Aorta (tissue), 5 donors: ENCODE measurements at regions not wholly inside any gene's neighbourhood (a gene's known extent, or its start where the extent isn't known, plus 50 kb on each side); places are given as distances from the start of the nearest gene placed in this dataset.
"Not testable (repeated sequence)": the region's sequence is repeated elsewhere in the genome, so short reads cannot be mapped to it uniquely, and the experiment has no call there.

Experiments
- ATAC-seq: fragments of 200-7000 bp; cut with Tn5 transposase; one replicate; pipeline ENCODE4 v1.9.1; 2022; ENCODE audit warnings: moderate library complexity; ENCODE audit not compliant: low FRiP score
- DNase-seq, 2 donors: peaks; one replicate each; pipeline ENCODE4 v3.0.0-alpha.2; 2020
- H3K27ac ChIP-seq, 2 donors: one replicate each; pipeline ENCODE4 v1.5.1; 2013; ENCODE audit warnings: low read length in 2 of 2, mild to moderate bottlenecking in 2 of 2, moderate library complexity in 2 of 2, control low read depth in 1 of 2, inconsistent platforms in 1 of 2, low read depth in 1 of 2
- H3K27me3 ChIP-seq, 2 donors: one replicate each; pipeline ENCODE4 v1.6.1; 2013; ENCODE audit warnings: control low read depth in 1 of 2, low read length in 1 of 2, mild to moderate bottlenecking in 1 of 2, moderate library complexity in 1 of 2; ENCODE audit not compliant: insufficient read depth in 2 of 2, control insufficient read depth in 1 of 2
- H3K36me3 ChIP-seq, 2 donors: one replicate each; pipeline ENCODE4 v1.6.1; 2013; ENCODE audit warnings: control low read depth in 1 of 2, low read length in 1 of 2, mild to moderate bottlenecking in 1 of 2; ENCODE audit not compliant: insufficient read depth in 2 of 2, control insufficient read depth in 1 of 2
- H3K4me1 ChIP-seq, 2 donors: one replicate each; pipeline ENCODE4 v1.6.1; 2013; ENCODE audit warnings: low read length in 2 of 2, control low read depth in 1 of 2, mild to moderate bottlenecking in 1 of 2, moderate library complexity in 1 of 2; ENCODE audit not compliant: insufficient read depth in 2 of 2, control insufficient read depth in 1 of 2
- H3K4me3 ChIP-seq, 2 donors: one replicate each; pipeline ENCODE4 v1.5.1; 2013; ENCODE audit warnings: low read length in 2 of 2, control low read depth in 1 of 2, mild to moderate bottlenecking in 1 of 2
- H3K9me3 ChIP-seq: one replicate; pipeline ENCODE4 v1.6.1; 2013; ENCODE audit warnings: mild to moderate bottlenecking, low read length; ENCODE audit not compliant: control insufficient read depth
- WGBS, 2 donors: extraction: QIAGEN DNeasy Blood & Tissue Kit; methylation state at CpG; one replicate each; pipeline ENCODE4 v1.1.7; 2013; 5-methylcytosine and 5-hydroxymethylcytosine counted together
- intact Hi-C, 2 donors: fragments of 100-400 bp; cut with DNase I; formaldehyde crosslinking; loops; one replicate each; pipeline versions ENCODE4 v1.14.2 to v1.15.0; 2022
- donor health status: healthy with polysubstance abuse.
- donor health status: Bipolar disorder and iron deficiency.
- donor health status: DM: no; HTN: no; CAD: no.
- donor health status: DM: no; HTN: no; CAD: no.
- donor health status: DM: yes; HTN: yes; CAD: no.

DNA sequence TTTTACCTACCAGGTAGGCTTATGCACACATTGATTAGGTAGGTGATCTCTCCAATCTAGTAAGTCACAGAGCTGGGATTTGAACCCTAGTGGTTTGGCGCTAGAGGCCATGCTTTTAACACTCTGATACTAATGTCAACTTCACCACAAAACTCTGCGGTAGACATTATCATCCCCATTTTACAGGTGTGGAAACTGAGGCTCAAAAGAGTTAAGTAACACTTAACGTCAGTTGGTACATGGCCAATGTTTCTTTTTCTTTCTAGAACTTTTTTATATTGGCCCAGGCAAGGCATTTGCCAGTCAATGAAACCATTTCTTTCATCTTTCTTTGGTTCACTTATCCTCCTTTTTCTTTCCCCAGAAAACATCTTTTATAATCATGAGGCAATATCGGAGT lies 95.9 kb upstream of the KIF26B start:
- 92% methylated on average over 4 of the region's 4 CpGs for WGBS, 2 donors
- no peaks in the 10 kb centered on the region for H3K4me1 ChIP-seq
- no peak overlapping the region for H3K4me3 ChIP-seq
- no peaks in the 10 kb centered on the region for H3K27me3 ChIP-seq
- intact Hi-C loops = no loop called here
- peaks cover 0 to 2% of the 10 kb centered on the region in 2 donors for H3K36me3 ChIP-seq
- ATAC-seq (no peak), DNase-seq (no peak)
- H3K9me3 ChIP-seq = peaks cover 2% of the 10 kb centered on the region
- H3K27ac ChIP-seq = no peak overlapping the region

DNA sequence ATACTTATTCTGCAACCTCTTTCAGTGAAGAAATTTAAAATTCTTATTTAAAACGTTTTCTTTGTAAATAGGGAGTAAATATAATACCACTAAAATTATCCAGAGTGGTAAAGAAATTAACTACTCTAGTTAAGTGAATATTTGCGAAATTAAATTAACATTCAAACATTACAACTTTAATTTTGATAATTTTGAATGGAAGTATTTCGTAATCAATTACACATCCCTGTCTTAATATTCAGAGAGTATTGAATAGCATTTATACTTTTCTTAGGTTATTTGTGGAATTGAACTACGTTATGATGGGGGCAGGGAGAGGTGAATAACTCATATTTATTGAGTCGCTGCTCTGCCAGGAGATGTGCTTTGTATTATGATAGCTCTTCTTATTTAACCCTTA lies 96.3 kb upstream of the KIF26B start:
- Histone ChIP-seq H3K36me3 (peaks cover 0 to 2% of the 10 kb centered on the region in 2 donors), H3K27ac (no peak overlapping the region), H3K9me3 (peaks cover 2% of the 10 kb centered on the region), H3K4me3 (no peak overlapping the region), H3K4me1 (no peaks in the 10 kb centered on the region), H3K27me3 (no peaks in the 10 kb centered on the region)
- ATAC-seq = no peak
- no peak for DNase-seq
- intact Hi-C loops = no loop called here
- 88 to 91% methylated on average over 5 of the region's 5 CpGs for WGBS, 2 donors

DNA sequence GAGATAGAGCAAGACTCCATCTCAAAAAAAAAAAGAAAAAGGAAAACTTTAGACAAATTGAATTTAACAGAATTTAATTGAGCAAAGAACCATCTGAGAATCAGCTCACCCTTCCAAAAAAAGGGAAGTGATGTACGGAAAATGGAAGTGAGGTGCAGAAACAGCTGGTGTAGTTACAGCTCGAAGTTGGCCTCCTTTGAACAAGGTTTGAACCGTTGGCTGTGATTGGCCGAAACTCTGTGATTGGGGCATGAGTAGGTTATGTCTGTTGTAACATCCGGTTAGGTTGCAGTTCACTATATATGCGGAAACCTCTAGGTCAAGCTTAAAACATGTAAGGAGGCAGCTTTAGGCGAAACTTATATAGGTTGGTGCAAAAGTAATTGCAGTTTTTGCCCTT lies 97.9 kb upstream of the KIF26B start:
- no peaks in the 10 kb centered on the region for H3K27me3 ChIP-seq
- H3K9me3 ChIP-seq = peaks cover 2% of the 10 kb centered on the region
- H3K4me1 ChIP-seq = no peaks in the 10 kb centered on the region
- H3K4me3 ChIP-seq = no peak overlapping the region
- 94 to 96% methylated on average over 7 of the region's 7 CpGs for WGBS, 2 donors
- intact Hi-C loops = no loop called here
- DNase-seq = no peak
- no peak overlapping the region for H3K27ac ChIP-seq
- H3K36me3 ChIP-seq = peaks cover 0 to 2% of the 10 kb centered on the region in 2 donors
- no peak for ATAC-seq

DNA sequence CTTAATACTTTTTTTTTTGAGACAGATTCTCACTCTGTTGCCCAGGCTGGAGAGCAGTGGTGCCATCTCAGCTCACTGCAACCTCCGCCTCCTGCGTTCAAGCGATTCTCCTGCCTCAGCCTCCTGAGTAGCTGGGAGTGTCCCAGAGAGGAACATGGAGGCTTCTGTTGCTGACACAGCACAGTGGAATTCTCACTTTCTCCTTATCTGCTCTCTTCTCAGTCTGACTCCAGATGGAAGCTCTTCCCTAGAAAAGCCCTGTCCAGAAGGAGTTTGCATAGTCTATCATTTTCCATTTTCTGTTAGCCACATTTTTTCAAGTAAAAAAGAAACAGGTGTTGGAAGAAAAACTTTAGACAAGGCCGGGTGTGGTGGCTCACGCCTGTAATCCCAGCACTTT lies 98.5 kb upstream of the KIF26B start:
- H3K36me3 ChIP-seq, H3K27ac ChIP-seq, H3K9me3 ChIP-seq, intact Hi-C loops, DNase-seq, H3K27me3 ChIP-seq, H3K4me1 ChIP-seq, H3K4me3 ChIP-seq, ATAC-seq: not testable (repeated sequence)
- 97 to 98% methylated on average over 5 of the region's 5 CpGs for WGBS, 2 donors

DNA sequence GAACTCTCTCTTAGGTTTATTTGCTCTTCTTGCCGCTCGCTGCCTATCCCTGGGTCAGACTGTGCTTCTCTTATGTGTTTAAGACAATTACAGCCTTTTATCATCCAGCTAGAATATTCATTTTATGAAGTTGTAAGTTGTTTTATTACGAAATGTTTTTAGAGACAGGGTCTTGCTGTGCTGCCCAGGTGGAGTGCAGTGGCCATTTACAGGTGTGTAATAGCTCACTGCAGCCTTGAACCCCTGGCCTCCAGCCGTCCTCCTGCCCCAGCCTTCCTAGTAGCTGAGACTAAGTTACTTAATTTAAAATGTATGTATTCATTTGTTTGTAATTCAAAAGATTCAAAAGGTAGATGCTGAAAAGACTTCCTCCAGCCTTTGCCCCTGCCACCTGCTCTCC lies 99.0 kb upstream of the KIF26B start:
- DNase-seq = no peak
- WGBS, 2 donors = 47 to 71% methylated on average over 4 of the region's 4 CpGs
- no peak overlapping the region for H3K4me3 ChIP-seq

DNA sequence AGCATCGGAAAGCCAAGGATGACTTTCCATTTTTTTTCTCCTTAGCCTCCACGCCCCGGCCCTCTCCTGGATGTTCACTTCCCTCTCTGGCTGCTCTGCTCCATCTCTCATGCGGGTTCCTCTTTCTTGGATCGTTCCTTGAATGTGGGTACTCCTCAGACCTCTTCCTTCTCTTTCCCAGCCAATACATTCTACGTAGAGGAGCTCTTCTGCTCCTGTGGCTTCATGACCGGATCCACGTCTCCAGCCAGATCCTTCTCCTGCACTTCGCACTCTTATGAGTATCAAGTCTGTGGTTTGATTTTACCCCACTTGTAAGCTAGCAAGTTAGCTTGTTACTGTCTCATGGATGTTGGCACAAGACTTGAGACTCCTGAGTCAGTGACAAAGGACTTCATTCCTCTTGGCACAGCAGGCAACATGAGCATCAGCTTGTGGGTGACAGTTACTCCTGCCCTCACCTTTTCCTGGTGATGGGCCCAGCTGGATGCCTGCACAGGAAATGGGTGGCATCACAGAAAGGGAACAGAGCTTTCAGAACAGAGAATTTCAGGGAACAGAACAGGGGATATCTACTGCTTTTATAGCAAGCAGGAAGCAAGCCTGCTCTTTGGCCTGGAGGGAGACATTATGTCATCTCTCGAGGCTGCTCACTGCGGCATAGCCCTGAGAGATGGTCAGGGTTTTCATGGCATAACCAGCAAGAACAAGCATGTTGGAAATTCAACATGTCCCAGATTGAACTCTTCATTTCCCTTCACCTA lies 100.1 kb upstream of the KIF26B start:
- WGBS, 2 donors = 92 to 94% methylated on average over 11 of the region's 11 CpGs
- H3K9me3 ChIP-seq = peaks cover 2% of the 10 kb centered on the region
- DNase-seq = no peak
- no peak overlapping the region for H3K4me3 ChIP-seq
- no peak overlapping the region for H3K27ac ChIP-seq
- intact Hi-C loops = no loop called here
- H3K4me1 ChIP-seq = no peaks in the 10 kb centered on the region
- peaks cover 0 to 2% of the 10 kb centered on the region in 2 donors for H3K36me3 ChIP-seq
- no peak for ATAC-seq
- no peaks in the 10 kb centered on the region for H3K27me3 ChIP-seq

More for the DNA sequence above, 99.0 kb upstream of the KIF26B start:
- Histone ChIP-seq H3K36me3 (peaks cover 0 to 2% of the 10 kb centered on the region in 2 donors), H3K27me3 (no peaks in the 10 kb centered on the region), H3K9me3 (peaks cover 2% of the 10 kb centered on the region), H3K27ac (no peak overlapping the region), H3K4me1 (no peaks in the 10 kb centered on the region)
- intact Hi-C loops = no loop called here
- no peak for ATAC-seq

DNA sequence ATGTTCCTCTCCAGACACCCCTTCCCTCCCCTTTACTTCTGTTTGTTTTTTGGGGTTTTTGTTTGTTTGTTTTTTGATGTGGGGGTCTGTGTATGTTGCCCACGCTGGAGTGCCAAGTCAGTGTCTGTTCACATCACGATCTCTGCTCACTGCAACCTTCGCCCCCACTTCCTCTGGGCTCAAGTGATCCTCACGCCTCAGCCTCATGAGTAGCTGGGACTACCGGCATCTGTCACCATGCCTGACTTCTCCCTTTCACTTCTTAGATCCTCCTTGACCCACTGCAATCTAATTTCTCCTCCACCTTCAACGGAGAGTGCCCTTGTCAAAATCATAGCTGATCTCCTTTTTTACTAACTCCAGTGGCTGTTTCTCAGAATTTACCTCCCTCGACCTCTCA lies 100.7 kb upstream of the KIF26B start:
- intact Hi-C loops = no loop called here
- WGBS, 2 donors = 85 to 90% methylated on average over 7 of the region's 7 CpGs
- no peaks in the 10 kb centered on the region for H3K4me1 ChIP-seq
- no peak overlapping the region for H3K27ac ChIP-seq
- H3K9me3 ChIP-seq = peaks cover 2% of the 10 kb centered on the region
- no peaks in the 10 kb centered on the region for H3K27me3 ChIP-seq
- ATAC-seq = no peak
- peaks cover 0 to 2% of the 10 kb centered on the region in 2 donors for H3K36me3 ChIP-seq
- no peak overlapping the region for H3K4me3 ChIP-seq
- DNase-seq = peak in 1 of 2 donors; percentile 55

DNA sequence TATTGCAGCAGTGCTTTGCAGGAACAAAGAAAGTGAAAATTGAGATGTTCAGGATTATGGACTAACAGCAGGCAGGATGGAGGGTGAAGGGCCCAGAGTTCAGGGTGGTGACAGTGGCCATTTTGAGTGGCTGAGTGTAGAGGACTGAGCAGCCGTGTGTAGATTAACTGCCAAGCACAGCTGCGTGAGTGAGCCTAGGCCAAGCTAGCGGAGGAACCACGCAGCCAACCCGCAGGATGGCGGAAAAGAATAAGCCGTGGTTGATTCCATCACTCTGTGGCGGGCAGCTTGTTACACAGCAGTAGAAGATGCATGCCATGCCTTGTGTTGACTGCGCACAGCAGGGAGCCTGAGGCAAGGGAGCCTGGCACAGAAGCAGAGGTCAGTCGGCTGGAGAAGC lies 102.5 kb upstream of the KIF26B start:
- 92% methylated on average over 10 of the region's 10 CpGs for WGBS, 2 donors
- Histone ChIP-seq H3K9me3 (peaks cover 2% of the 10 kb centered on the region), H3K27me3 (no peaks in the 10 kb centered on the region), H3K4me1 (no peaks in the 10 kb centered on the region), H3K27ac (no peak overlapping the region), H3K4me3 (no peak overlapping the region), H3K36me3 (peaks cover 0 to 2% of the 10 kb centered on the region in 2 donors)
- intact Hi-C loops = no loop called here
- DNase-seq = no peak
- no peak for ATAC-seq
